Aorta (tissue), 5 donors: ENCODE measurements at regions not wholly inside any gene's neighbourhood (a gene's known extent, or its start where the extent isn't known, plus 50 kb on each side); places are given as distances from the start of the nearest gene placed in this dataset.
"Not testable (repeated sequence)": the region's sequence is repeated elsewhere in the genome, so short reads cannot be mapped to it uniquely, and the experiment has no call there.

ENCODE experiments used
- ATAC-seq: fragments of 200-7000 bp; cut with Tn5 transposase; one replicate; pipeline ENCODE4 v1.9.1; 2022; ENCODE audit warnings: moderate library complexity; ENCODE audit not compliant: low FRiP score
- DNase-seq, 2 donors: peaks; one replicate each; pipeline ENCODE4 v3.0.0-alpha.2; 2020
- H3K27ac ChIP-seq, 2 donors: one replicate each; pipeline ENCODE4 v1.5.1; 2013; ENCODE audit warnings: low read length in 2 of 2, mild to moderate bottlenecking in 2 of 2, moderate library complexity in 2 of 2, control low read depth in 1 of 2, inconsistent platforms in 1 of 2, low read depth in 1 of 2
- H3K27me3 ChIP-seq, 2 donors: one replicate each; pipeline ENCODE4 v1.6.1; 2013; ENCODE audit warnings: control low read depth in 1 of 2, low read length in 1 of 2, mild to moderate bottlenecking in 1 of 2, moderate library complexity in 1 of 2; ENCODE audit not compliant: insufficient read depth in 2 of 2, control insufficient read depth in 1 of 2
- H3K36me3 ChIP-seq, 2 donors: one replicate each; pipeline ENCODE4 v1.6.1; 2013; ENCODE audit warnings: control low read depth in 1 of 2, low read length in 1 of 2, mild to moderate bottlenecking in 1 of 2; ENCODE audit not compliant: insufficient read depth in 2 of 2, control insufficient read depth in 1 of 2
- H3K4me1 ChIP-seq, 2 donors: one replicate each; pipeline ENCODE4 v1.6.1; 2013; ENCODE audit warnings: low read length in 2 of 2, control low read depth in 1 of 2, mild to moderate bottlenecking in 1 of 2, moderate library complexity in 1 of 2; ENCODE audit not compliant: insufficient read depth in 2 of 2, control insufficient read depth in 1 of 2
- H3K4me3 ChIP-seq, 2 donors: one replicate each; pipeline ENCODE4 v1.5.1; 2013; ENCODE audit warnings: low read length in 2 of 2, control low read depth in 1 of 2, mild to moderate bottlenecking in 1 of 2
- H3K9me3 ChIP-seq: one replicate; pipeline ENCODE4 v1.6.1; 2013; ENCODE audit warnings: mild to moderate bottlenecking, low read length; ENCODE audit not compliant: control insufficient read depth
- WGBS, 2 donors: extraction: QIAGEN DNeasy Blood & Tissue Kit; methylation state at CpG; one replicate each; pipeline ENCODE4 v1.1.7; 2013; 5-methylcytosine and 5-hydroxymethylcytosine counted together
- intact Hi-C, 2 donors: fragments of 100-400 bp; cut with DNase I; formaldehyde crosslinking; loops; one replicate each; pipeline versions ENCODE4 v1.14.2 to v1.15.0; 2022
- donor health status: healthy with polysubstance abuse.
- donor health status: Bipolar disorder and iron deficiency.
- donor health status: DM: no; HTN: no; CAD: no.
- donor health status: DM: no; HTN: no; CAD: no.
- donor health status: DM: yes; HTN: yes; CAD: no.

GRCh38 chr7:91573405-91573804 lies 307.1 kb downstream of the MTERF1 start:
- no peak overlapping the region for H3K27ac ChIP-seq
- no peak for ATAC-seq
- no peak for DNase-seq
- H3K9me3 ChIP-seq, result no peaks in the 10 kb centered on the region
- H3K36me3 ChIP-seq, result no peaks in the 10 kb centered on the region
- H3K27me3 ChIP-seq, result no peaks in the 10 kb centered on the region
- H3K4me3 ChIP-seq, result no peak overlapping the region
- H3K4me1 ChIP-seq, result peaks cover 0 to 3% of the 10 kb centered on the region in 2 donors
- WGBS, 2 donors, result 86 to 95% methylated on average over 1 of the region's 1 CpG
- intact Hi-C loops, result no loop called here

- H3K27ac ChIP-seq, ATAC-seq, H3K4me1 ChIP-seq, intact Hi-C loops, H3K27me3 ChIP-seq, H3K4me3 ChIP-seq, H3K9me3 ChIP-seq, DNase-seq, H3K36me3 ChIP-seq: not testable (repeated sequence)
- WGBS, 2 donors, result 90 to 99% methylated on average over 2 of the region's 2 CpGs
Observed at GRCh38 chr7:91576459-91576858, 304.0 kb downstream of the MTERF1 start.

- Histone ChIP-seq H3K4me3 (no peak overlapping the region), H3K27me3 (no peaks in the 10 kb centered on the region), H3K4me1 (peaks cover 0 to 2% of the 10 kb centered on the region in 2 donors), H3K27ac (no peak overlapping the region), H3K36me3 (no peaks in the 10 kb centered on the region), H3K9me3 (no peaks in the 10 kb centered on the region)
- no peak for ATAC-seq
- WGBS, 2 donors, result 91 to 92% methylated on average over 9 of the region's 9 CpGs
- intact Hi-C loops, result no loop called here
- no peak for DNase-seq
Observed at GRCh38 chr7:91579837-91580236, 300.7 kb downstream of the MTERF1 start.

- H3K4me3 ChIP-seq, result no peak overlapping the region
- ATAC-seq (no peak), DNase-seq (no peak)
- H3K4me1 ChIP-seq, result no peaks in the 10 kb centered on the region
- intact Hi-C loops, result no loop called here
- H3K9me3 ChIP-seq, result no peaks in the 10 kb centered on the region
- H3K36me3 ChIP-seq, result no peaks in the 10 kb centered on the region
- WGBS, 2 donors, result 89 to 97% methylated on average over 9 to 15 of the region's 15 CpGs
- no peak overlapping the region for H3K27ac ChIP-seq
- no peaks in the 10 kb centered on the region for H3K27me3 ChIP-seq
Observed at GRCh38 chr7:91582799-91583477, 297.6 kb downstream of the MTERF1 start.

GRCh38 chr7:91596287-91596686 lies 284.2 kb downstream of the MTERF1 start:
- Histone ChIP-seq H3K9me3 (no peaks in the 10 kb centered on the region), H3K4me1 (no peaks in the 10 kb centered on the region), H3K36me3 (no peaks in the 10 kb centered on the region), H3K27ac (no peak overlapping the region), H3K4me3 (no peak overlapping the region), H3K27me3 (no peaks in the 10 kb centered on the region)
- DNase-seq (no peak), ATAC-seq (no peak)
- intact Hi-C loops, result no loop called here
- 60 to 70% methylated on average over 2 of the region's 2 CpGs for WGBS, 2 donors

- Histone ChIP-seq H3K9me3 (no peaks in the 10 kb centered on the region), H3K27ac (no peak overlapping the region), H3K36me3 (no peaks in the 10 kb centered on the region), H3K4me3 (no peak overlapping the region), H3K4me1 (no peaks in the 10 kb centered on the region), H3K27me3 (no peaks in the 10 kb centered on the region)
- WGBS, 2 donors, result 77 to 79% methylated on average over 1 of the region's 1 CpG
- intact Hi-C loops, result no loop called here
- no peak for ATAC-seq
- no peak for DNase-seq
Observed at GRCh38 chr7:91598791-91599190, 281.7 kb downstream of the MTERF1 start.

- H3K4me3 ChIP-seq, result no peak overlapping the region
- H3K9me3 ChIP-seq, result no peaks in the 10 kb centered on the region
- intact Hi-C loops, result no loop called here
- ATAC-seq, result no peak
- H3K4me1 ChIP-seq, result no peaks in the 10 kb centered on the region
- DNase-seq, result no peak
- no peak overlapping the region for H3K27ac ChIP-seq
- H3K27me3 ChIP-seq, result no peaks in the 10 kb centered on the region
- H3K36me3 ChIP-seq, result no peaks in the 10 kb centered on the region
Observed at GRCh38 chr7:91600112-91600511, 280.4 kb downstream of the MTERF1 start.

GRCh38 chr7:91603707-91604106 lies 276.8 kb downstream of the MTERF1 start:
- no peak overlapping the region for H3K27ac ChIP-seq
- intact Hi-C loops, result no loop called here
- no peaks in the 10 kb centered on the region for H3K4me1 ChIP-seq
- no peak overlapping the region for H3K4me3 ChIP-seq
- DNase-seq (no peak), ATAC-seq (no peak)
- H3K9me3 ChIP-seq, result no peaks in the 10 kb centered on the region
- WGBS, 2 donors, result 89 to 90% methylated on average over 3 of the region's 3 CpGs
- no peaks in the 10 kb centered on the region for H3K36me3 ChIP-seq
- no peaks in the 10 kb centered on the region for H3K27me3 ChIP-seq

- H3K27ac ChIP-seq, result no peak overlapping the region
- no peak for ATAC-seq
- intact Hi-C loops, result no loop called here
- no peak for DNase-seq
- WGBS, 2 donors, result 94 to 98% methylated on average over 2 of the region's 2 CpGs
- H3K9me3 ChIP-seq, result peaks cover 2% of the 10 kb centered on the region
- no peaks in the 10 kb centered on the region for H3K27me3 ChIP-seq
- no peaks in the 10 kb centered on the region for H3K4me1 ChIP-seq
- H3K4me3 ChIP-seq, result no peak overlapping the region
- H3K36me3 ChIP-seq, result no peaks in the 10 kb centered on the region
Observed at GRCh38 chr7:91608606-91609005, 271.9 kb downstream of the MTERF1 start.
